Right lobe of liver (tissue), 4 donors: ENCODE measurements at regions not wholly inside any gene's neighbourhood (a gene's known extent, or its start where the extent isn't known, plus 50 kb on each side); places are given as distances from the start of the nearest gene placed in this dataset.

Experiments
- POLR2A ChIP-seq: fragments of 450-650 bp; IDR thresholded peaks from one replicate; pipeline ENCODE4 v1.6.1; 2017; ENCODE audit warnings: antibody characterized with exemption, mild to moderate bottlenecking
- TF ChIP-seq, protein P1 (sequence below), 4 donors: fragments of 200-600 bp in 3 of 4; fragments of 450-650 bp in 1 of 4; IDR thresholded peaks; one replicate each; pipeline versions ENCODE4 v1.5.1 to v1.8.0; 2016 to 2022; ENCODE audit warnings: antibody characterized with exemption in 4 of 4, mild to moderate bottlenecking in 2 of 4
- donor health status: DM: no; HTN: no; CAD: no.
- donor health status: DM: no; HTN: no; CAD: no.
- donor health status: DM: no; HTN: yes; CAD: no.

DNA sequence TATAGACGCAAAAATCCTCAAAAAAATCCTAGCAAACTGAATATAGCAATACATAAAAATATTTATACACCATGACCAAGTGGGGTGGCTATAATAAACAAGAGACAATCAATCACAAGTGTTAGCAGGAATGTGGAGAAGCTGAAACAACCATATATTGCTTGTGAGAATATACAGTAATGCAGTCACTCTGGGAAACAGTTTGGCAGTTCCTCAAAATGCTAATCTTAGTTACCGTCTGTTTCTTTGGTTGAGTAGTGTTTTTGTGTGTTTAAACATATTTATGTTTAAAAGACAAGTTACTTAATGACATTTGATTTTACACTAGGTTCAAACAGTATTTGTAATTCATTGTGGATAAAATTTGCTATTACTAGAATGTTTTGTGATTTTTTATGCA is 792.0 kb downstream of the LTN1 start:
- TF ChIP-seq, protein P1, sequence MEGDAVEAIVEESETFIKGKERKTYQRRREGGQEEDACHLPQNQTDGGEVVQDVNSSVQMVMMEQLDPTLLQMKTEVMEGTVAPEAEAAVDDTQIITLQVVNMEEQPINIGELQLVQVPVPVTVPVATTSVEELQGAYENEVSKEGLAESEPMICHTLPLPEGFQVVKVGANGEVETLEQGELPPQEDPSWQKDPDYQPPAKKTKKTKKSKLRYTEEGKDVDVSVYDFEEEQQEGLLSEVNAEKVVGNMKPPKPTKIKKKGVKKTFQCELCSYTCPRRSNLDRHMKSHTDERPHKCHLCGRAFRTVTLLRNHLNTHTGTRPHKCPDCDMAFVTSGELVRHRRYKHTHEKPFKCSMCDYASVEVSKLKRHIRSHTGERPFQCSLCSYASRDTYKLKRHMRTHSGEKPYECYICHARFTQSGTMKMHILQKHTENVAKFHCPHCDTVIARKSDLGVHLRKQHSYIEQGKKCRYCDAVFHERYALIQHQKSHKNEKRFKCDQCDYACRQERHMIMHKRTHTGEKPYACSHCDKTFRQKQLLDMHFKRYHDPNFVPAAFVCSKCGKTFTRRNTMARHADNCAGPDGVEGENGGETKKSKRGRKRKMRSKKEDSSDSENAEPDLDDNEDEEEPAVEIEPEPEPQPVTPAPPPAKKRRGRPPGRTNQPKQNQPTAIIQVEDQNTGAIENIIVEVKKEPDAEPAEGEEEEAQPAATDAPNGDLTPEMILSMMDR (IDR thresholded peaks at IDR 0.05): no peak
- no peak for TF ChIP-seq POLR2A
